ENCODE measurements at regions not wholly inside any gene's neighbourhood (a gene's known extent, or its start where the extent isn't known, plus 50 kb on each side); places are given as distances from the start of the nearest gene placed in this dataset.

DNA sequence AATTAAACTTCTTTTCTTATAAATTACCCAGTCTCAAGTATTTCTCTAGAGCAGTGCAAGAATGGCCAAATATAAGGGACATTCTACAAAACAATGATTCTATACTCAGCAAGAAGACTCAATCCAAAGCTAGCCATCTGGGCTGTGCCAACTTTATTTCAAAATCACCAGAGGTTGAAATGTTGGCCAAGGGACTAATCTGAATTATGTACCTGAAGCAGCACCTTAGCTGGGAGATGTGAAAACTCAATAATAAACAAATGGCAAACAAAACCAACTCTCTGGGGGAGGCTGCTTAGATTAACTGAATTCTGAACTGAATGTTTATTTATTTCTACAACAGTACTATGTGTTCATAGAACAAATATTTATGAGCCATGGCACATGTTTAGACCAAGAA, 251.3 kb downstream of the RDH14 start (continued):
- TF ChIP-seq, protein P1, sequence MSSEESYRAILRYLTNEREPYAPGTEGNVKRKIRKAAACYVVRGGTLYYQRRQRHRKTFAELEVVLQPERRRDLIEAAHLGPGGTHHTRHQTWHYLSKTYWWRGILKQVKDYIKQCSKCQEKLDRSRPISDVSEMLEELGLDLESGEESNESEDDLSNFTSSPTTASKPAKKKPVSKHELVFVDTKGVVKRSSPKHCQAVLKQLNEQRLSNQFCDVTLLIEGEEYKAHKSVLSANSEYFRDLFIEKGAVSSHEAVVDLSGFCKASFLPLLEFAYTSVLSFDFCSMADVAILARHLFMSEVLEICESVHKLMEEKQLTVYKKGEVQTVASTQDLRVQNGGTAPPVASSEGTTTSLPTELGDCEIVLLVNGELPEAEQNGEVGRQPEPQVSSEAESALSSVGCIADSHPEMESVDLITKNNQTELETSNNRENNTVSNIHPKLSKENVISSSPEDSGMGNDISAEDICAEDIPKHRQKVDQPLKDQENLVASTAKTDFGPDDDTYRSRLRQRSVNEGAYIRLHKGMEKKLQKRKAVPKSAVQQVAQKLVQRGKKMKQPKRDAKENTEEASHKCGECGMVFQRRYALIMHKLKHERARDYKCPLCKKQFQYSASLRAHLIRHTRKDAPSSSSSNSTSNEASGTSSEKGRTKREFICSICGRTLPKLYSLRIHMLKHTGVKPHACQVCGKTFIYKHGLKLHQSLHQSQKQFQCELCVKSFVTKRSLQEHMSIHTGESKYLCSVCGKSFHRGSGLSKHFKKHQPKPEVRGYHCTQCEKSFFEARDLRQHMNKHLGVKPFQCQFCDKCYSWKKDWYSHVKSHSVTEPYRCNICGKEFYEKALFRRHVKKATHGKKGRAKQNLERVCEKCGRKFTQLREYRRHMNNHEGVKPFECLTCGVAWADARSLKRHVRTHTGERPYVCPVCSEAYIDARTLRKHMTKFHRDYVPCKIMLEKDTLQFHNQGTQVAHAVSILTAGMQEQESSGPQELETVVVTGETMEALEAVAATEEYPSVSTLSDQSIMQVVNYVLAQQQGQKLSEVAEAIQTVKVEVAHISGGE (CRISPR knock-in tag; IDR thresholded peaks at IDR 0.05): no peak
- TF ChIP-seq, protein P2, sequence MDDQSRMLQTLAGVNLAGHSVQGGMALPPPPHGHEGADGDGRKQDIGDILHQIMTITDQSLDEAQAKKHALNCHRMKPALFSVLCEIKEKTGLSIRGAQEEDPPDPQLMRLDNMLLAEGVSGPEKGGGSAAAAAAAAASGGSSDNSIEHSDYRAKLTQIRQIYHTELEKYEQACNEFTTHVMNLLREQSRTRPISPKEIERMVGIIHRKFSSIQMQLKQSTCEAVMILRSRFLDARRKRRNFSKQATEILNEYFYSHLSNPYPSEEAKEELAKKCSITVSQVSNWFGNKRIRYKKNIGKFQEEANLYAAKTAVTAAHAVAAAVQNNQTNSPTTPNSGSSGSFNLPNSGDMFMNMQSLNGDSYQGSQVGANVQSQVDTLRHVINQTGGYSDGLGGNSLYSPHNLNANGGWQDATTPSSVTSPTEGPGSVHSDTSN (IDR thresholded peaks at IDR 0.05; ENCODE audit: insufficient replicate concordance, low read depth, low read length): no peak
- TF ChIP-seq, protein P3, sequence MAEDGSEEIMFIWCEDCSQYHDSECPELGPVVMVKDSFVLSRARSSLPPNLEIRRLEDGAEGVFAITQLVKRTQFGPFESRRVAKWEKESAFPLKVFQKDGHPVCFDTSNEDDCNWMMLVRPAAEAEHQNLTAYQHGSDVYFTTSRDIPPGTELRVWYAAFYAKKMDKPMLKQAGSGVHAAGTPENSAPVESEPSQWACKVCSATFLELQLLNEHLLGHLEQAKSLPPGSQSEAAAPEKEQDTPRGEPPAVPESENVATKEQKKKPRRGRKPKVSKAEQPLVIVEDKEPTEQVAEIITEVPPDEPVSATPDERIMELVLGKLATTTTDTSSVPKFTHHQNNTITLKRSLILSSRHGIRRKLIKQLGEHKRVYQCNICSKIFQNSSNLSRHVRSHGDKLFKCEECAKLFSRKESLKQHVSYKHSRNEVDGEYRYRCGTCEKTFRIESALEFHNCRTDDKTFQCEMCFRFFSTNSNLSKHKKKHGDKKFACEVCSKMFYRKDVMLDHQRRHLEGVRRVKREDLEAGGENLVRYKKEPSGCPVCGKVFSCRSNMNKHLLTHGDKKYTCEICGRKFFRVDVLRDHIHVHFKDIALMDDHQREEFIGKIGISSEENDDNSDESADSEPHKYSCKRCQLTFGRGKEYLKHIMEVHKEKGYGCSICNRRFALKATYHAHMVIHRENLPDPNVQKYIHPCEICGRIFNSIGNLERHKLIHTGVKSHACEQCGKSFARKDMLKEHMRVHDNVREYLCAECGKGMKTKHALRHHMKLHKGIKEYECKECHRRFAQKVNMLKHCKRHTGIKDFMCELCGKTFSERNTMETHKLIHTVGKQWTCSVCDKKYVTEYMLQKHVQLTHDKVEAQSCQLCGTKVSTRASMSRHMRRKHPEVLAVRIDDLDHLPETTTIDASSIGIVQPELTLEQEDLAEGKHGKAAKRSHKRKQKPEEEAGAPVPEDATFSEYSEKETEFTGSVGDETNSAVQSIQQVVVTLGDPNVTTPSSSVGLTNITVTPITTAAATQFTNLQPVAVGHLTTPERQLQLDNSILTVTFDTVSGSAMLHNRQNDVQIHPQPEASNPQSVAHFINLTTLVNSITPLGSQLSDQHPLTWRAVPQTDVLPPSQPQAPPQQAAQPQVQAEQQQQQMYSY (CRISPR knock-in tag; IDR thresholded peaks at IDR 0.05): no peak
- no peak for TF ChIP-seq SUPT20H (IDR thresholded peaks at IDR 0.05; ENCODE audit: borderline replicate concordance, control insufficient read depth, low read depth, low read length)
- TF ChIP-seq LARP7 (IDR thresholded peaks at IDR 0.05): no peak
- no peak for TF ChIP-seq POLR2A (IDR thresholded peaks at IDR 0.05; ENCODE audit: low read depth, low read length)
- TF ChIP-seq MYB (IDR thresholded peaks at IDR 0.05; ENCODE audit: borderline replicate concordance, low read depth, low read length): no peak
